Endodermal cell (in vitro differentiated cells): ENCODE measurements at regions not wholly inside any gene's neighbourhood (a gene's known extent, or its start where the extent isn't known, plus 50 kb on each side); places are given as distances from the start of the nearest gene placed in this dataset.

ENCODE experiments used
- DNase-seq: peaks from one replicate; pipeline ENCODE4 v3.0.0-alpha.2; 2017
- H3K27ac ChIP-seq: 2 replicates; pipeline ENCODE4 v1.5.1; 2013; ENCODE audit warnings: mild to moderate bottlenecking, low read depth, low read length, moderate library complexity
- H3K27me3 ChIP-seq: 2 replicates; pipeline ENCODE4 v1.6.1; 2013; ENCODE audit warnings: mild to moderate bottlenecking, low read length, moderate library complexity; ENCODE audit not compliant: insufficient read depth, control insufficient read depth, poor library complexity, severe bottlenecking
- H3K36me3 ChIP-seq: 2 replicates; pipeline ENCODE4 v1.7.0; 2013; ENCODE audit warnings: mild to moderate bottlenecking, low read length, moderate library complexity; ENCODE audit not compliant: control insufficient read depth, insufficient read depth
- H3K4me1 ChIP-seq: one replicate; pipeline ENCODE4 v1.7.0; 2013; ENCODE audit warnings: low read length; ENCODE audit not compliant: control insufficient read depth, insufficient read depth
- H3K4me3 ChIP-seq: 2 replicates; pipeline ENCODE4 v1.5.1; 2013; ENCODE audit warnings: mild to moderate bottlenecking, low read length, moderate library complexity
- H3K9ac ChIP-seq: 2 replicates; pipeline ENCODE4 v1.6.1; 2013; ENCODE audit warnings: mild to moderate bottlenecking, low read length, moderate library complexity; ENCODE audit not compliant: poor library complexity, severe bottlenecking; ENCODE audit errors: extremely low read depth
- H3K9me3 ChIP-seq: 2 replicates; pipeline ENCODE4 v1.6.1; 2013; ENCODE audit warnings: mild to moderate bottlenecking, low read length, moderate library complexity; ENCODE audit not compliant: control insufficient read depth
- H3K27ac Mint-ChIP-seq: 2 replicates; pipeline ENCODE4 v1.8.0; 2020; ENCODE audit warnings: mixed read lengths
- H3K27me3 Mint-ChIP-seq: 2 replicates; pipeline ENCODE4 v1.8.0; 2021; ENCODE audit warnings: mild to moderate bottlenecking, mixed read lengths; ENCODE audit not compliant: insufficient read depth
- H3K36me3 Mint-ChIP-seq: 2 replicates; pipeline ENCODE4 v1.8.0; 2020; ENCODE audit warnings: low read depth, mixed read lengths
- H3K4me1 Mint-ChIP-seq: 2 replicates; pipeline ENCODE4 v1.8.0; 2020; ENCODE audit warnings: mixed read lengths
- H3K4me3 Mint-ChIP-seq: 2 replicates; pipeline ENCODE4 v1.8.0; 2020; ENCODE audit warnings: mild to moderate bottlenecking, moderate library complexity, mixed read lengths
- H3K9me3 Mint-ChIP-seq: 2 replicates; pipeline ENCODE4 v1.8.0; 2020; ENCODE audit warnings: mild to moderate bottlenecking, mixed read lengths
- CTCF ChIP-seq: fragments of 200-600 bp; sonication (generic); conservative IDR thresholded peaks from 2 replicates; pipeline ENCODE4 v1.5.0; 2021; ENCODE audit warnings: antibody characterized with exemption, mild to moderate bottlenecking
- WGBS, 2 experiments: methylation state at CpG; one replicate each; pipeline versions ENCODE4 v1.1.5 to v1.1.7; 2013; ENCODE audit warnings: missing lambda C conversion rate in 2 of 2, mixed read lengths in 1 of 2; ENCODE audit not compliant: insufficient coverage in 1 of 2, insufficient read length in 1 of 2; 5-methylcytosine and 5-hydroxymethylcytosine counted together

- DNase-seq, result no peak
- peaks cover 2% of the 10 kb centered on the region for H3K27me3 Mint-ChIP-seq
- peaks cover 8% of the 10 kb centered on the region for H3K9me3 ChIP-seq
- no peaks in the 10 kb centered on the region for H3K27me3 ChIP-seq
- H3K27ac Mint-ChIP-seq, result no peak overlapping the region
- H3K36me3 Mint-ChIP-seq, result no peaks in the 10 kb centered on the region
- no peak for TF ChIP-seq CTCF
- H3K27ac ChIP-seq, result no peak overlapping the region
- no peaks in the 10 kb centered on the region for H3K4me1 Mint-ChIP-seq
- H3K4me3 ChIP-seq, result no peak overlapping the region
- H3K9ac ChIP-seq, result no peak overlapping the region
- H3K36me3 ChIP-seq, result no peaks in the 10 kb centered on the region
- peaks cover 16% of the 10 kb centered on the region for H3K9me3 Mint-ChIP-seq
- H3K4me3 Mint-ChIP-seq, result no peak overlapping the region
- WGBS, 2 experiments, result 95 to 100% methylated on average over 1 to 3 of the region's 3 CpGs
- H3K4me1 ChIP-seq, result no peaks in the 10 kb centered on the region
These were observed 425.8 kb downstream of the MAN2A1 start for GRCh38 chr5:110115503-110115902.

GRCh38 chr5:110116539-110116938 lies 426.8 kb downstream of the MAN2A1 start:
- WGBS, 2 experiments, result 100% methylated on average over 1 of the region's 1 CpG; no CpG with 5 or more reads in 1 of the 2 experiments
- Histone ChIP-seq H3K36me3 (no peaks in the 10 kb centered on the region), H3K9ac (no peak overlapping the region), H3K4me1 (no peaks in the 10 kb centered on the region), H3K27me3 (no peaks in the 10 kb centered on the region), H3K4me3 (no peak overlapping the region), H3K27ac (no peak overlapping the region), H3K9me3 (peaks cover 8% of the 10 kb centered on the region)
- H3K4me1 Mint-ChIP-seq, result no peaks in the 10 kb centered on the region
- H3K27me3 Mint-ChIP-seq, result peaks cover 2% of the 10 kb centered on the region
- no peak overlapping the region for H3K4me3 Mint-ChIP-seq
- peaks cover 16% of the 10 kb centered on the region for H3K9me3 Mint-ChIP-seq
- H3K36me3 Mint-ChIP-seq, result no peaks in the 10 kb centered on the region
- DNase-seq, result no peak
- H3K27ac Mint-ChIP-seq, result no peak overlapping the region
- no peak for TF ChIP-seq CTCF

DNA sequence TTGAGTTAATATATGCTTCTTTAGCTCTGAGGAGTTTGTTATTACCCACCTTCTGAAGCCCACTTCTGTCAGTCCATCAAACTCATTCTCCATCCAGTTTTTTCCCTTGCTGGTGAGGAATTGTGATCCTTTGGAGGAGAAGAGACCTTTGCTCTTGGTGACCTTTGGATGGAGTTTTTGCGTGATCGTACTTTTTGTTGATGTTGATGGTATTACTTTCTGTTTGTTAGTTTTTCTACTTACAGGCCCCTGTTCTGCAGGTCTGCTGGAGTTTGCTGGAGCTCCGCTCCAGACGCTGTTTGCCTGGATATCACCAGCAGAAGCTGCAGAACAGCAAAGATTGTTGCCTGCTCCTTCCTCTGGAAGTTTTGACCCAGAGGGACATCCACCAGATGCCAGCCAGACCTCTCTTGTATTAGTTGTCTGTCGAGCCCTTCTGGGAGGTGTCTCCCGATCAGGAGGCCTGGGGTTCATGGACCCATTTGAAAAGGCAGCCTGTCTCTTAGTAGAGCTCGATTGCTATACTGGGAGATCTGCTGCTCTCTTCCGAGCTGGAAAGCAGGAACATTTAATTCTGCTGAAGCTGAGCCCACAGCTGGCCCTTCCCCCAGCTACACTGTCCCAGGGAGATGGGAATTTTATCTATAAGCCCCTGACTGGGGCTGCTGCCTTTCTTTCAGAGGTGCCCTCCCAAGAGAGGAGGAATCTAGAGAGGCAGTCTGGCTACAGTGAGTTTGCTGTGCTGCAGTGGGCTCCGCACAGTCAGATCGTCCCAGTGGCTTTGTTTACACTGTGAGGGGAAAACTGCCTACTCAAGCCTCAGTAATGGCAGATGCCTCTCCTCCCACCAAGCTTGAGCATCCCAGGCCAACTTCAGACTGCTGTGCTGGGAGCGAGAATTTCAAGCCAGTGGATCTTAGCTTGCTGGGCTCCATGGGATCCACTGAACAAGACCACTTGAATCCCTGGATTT lies 445.5 kb downstream of the MAN2A1 start:
- DNase-seq, result no peak
- no peaks in the 10 kb centered on the region for H3K36me3 ChIP-seq
- WGBS, 2 experiments, result 85 to 92% methylated on average over 7 to 11 of the region's 11 CpGs
- no peaks in the 10 kb centered on the region for H3K4me1 ChIP-seq
- no peaks in the 10 kb centered on the region for H3K9me3 ChIP-seq
- Mint-ChIP-seq H3K4me1 (no peaks in the 10 kb centered on the region), H3K9me3 (peaks cover 25% of the 10 kb centered on the region), H3K4me3 (no peak overlapping the region), H3K27ac (no peak overlapping the region), H3K36me3 (no peaks in the 10 kb centered on the region), H3K27me3 (peaks cover 3% of the 10 kb centered on the region)
- no peak overlapping the region for H3K27ac ChIP-seq
- no peaks in the 10 kb centered on the region for H3K27me3 ChIP-seq
- H3K9ac ChIP-seq, result no peak overlapping the region
- TF ChIP-seq CTCF, result no peak
- H3K4me3 ChIP-seq, result no peak overlapping the region
